Neural progenitor cell (in vitro differentiated cells): ENCODE measurements at regions not wholly inside any gene's neighbourhood (a gene's known extent, or its start where the extent isn't known, plus 50 kb on each side); places are given as distances from the start of the nearest gene placed in this dataset.

Experiments
- DNase-seq: peaks from one replicate; pipeline ENCODE4 v3.0.0-alpha.2; 2016; ENCODE audit warnings: low spot score
- H2AFZ ChIP-seq: fragments of 200-600 bp; sonication (generic); replicated peaks from 2 replicates; pipeline ENCODE4 v1.6.1; 2016; ENCODE audit warnings: antibody characterized with exemption
- H3F3A ChIP-seq: fragments of 200-600 bp; sonication (generic); 2 replicates; pipeline ENCODE4 v1.6.1; 2016; ENCODE audit warnings: antibody characterized with exemption, low read depth
- H3K27ac ChIP-seq: fragments of 200-600 bp; sonication (generic); 2 replicates; pipeline ENCODE4 v1.5.1; 2016; ENCODE audit warnings: mild to moderate bottlenecking
- H3K27me3 ChIP-seq: fragments of 200-600 bp; sonication (generic); 2 replicates; pipeline ENCODE4 v1.6.1; 2016; ENCODE audit warnings: mild to moderate bottlenecking, moderate library complexity
- H3K36me3 ChIP-seq: fragments of 200-600 bp; sonication (generic); 2 replicates; pipeline ENCODE4 v1.5.1; 2016
- H3K4me1 ChIP-seq: fragments of 200-600 bp; sonication (generic); 2 replicates; pipeline ENCODE4 v1.6.1; 2016; ENCODE audit warnings: mixed run types
- H3K4me2 ChIP-seq: fragments of 200-600 bp; sonication (generic); 2 replicates; pipeline ENCODE4 v1.6.1; 2016
- H3K4me3 ChIP-seq: fragments of 200-600 bp; sonication (generic); 2 replicates; pipeline ENCODE4 v1.5.1; 2016
- H3K79me2 ChIP-seq: fragments of 200-600 bp; sonication (generic); 2 replicates; pipeline ENCODE4 v1.6.1; 2016; ENCODE audit warnings: low read depth
- H3K9ac ChIP-seq: fragments of 200-600 bp; sonication (generic); 2 replicates; pipeline ENCODE4 v1.6.1; 2016
- H3K9me3 ChIP-seq: fragments of 200-600 bp; sonication (generic); 2 replicates; pipeline ENCODE4 v1.5.1; 2016; ENCODE audit warnings: low read depth
- H4K20me1 ChIP-seq: fragments of 200-600 bp; sonication (generic); 2 replicates; pipeline ENCODE4 v1.6.1; 2016; ENCODE audit warnings: low read depth
- H3K27ac Mint-ChIP-seq: 3 replicates; pipeline ENCODE4 v1.8.0; 2021; ENCODE audit warnings: mixed read lengths
- H3K27me3 Mint-ChIP-seq: 2 replicates; pipeline ENCODE4 v1.8.0; 2022; ENCODE audit warnings: low read depth, mild to moderate bottlenecking, inconsistent platforms, moderate library complexity, mixed read lengths; ENCODE audit not compliant: insufficient read depth
- H3K36me3 Mint-ChIP-seq: 3 replicates; pipeline ENCODE4 v1.8.0; 2021; ENCODE audit warnings: mixed read lengths
- H3K4me1 Mint-ChIP-seq: 3 replicates; pipeline ENCODE4 v1.8.0; 2021; ENCODE audit warnings: mixed read lengths
- H3K4me3 Mint-ChIP-seq: 3 replicates; pipeline ENCODE4 v1.8.0; 2021; ENCODE audit warnings: mild to moderate bottlenecking, moderate library complexity, mixed read lengths
- H3K9me3 Mint-ChIP-seq: 3 replicates; pipeline ENCODE4 v1.8.0; 2020; ENCODE audit warnings: mixed read lengths
- CTCF ChIP-seq: fragments of 200-600 bp; sonication (generic); IDR thresholded peaks from 2 replicates; pipeline ENCODE4 v1.5.1; 2017; ENCODE audit warnings: antibody characterized with exemption, mild to moderate bottlenecking
- EZH2 ChIP-seq: fragments of 200-600 bp; sonication (generic); IDR thresholded peaks from 2 replicates; pipeline ENCODE4 v1.6.1; 2017; ENCODE audit warnings: antibody characterized with exemption, mild to moderate bottlenecking, moderate library complexity
- EZH2phosphoT487 ChIP-seq: fragments of 200-600 bp; sonication (generic); IDR thresholded peaks from 2 replicates; pipeline ENCODE4 v1.6.1; 2017; ENCODE audit warnings: antibody characterized with exemption

- Histone ChIP-seq H3K27ac (no peak overlapping the region), H2AFZ (no peak overlapping the region), H4K20me1 (no peaks in the 10 kb centered on the region), H3K4me3 (no peak overlapping the region), H3K4me1 (peaks cover 5% of the 10 kb centered on the region), H3K27me3 (no peaks in the 10 kb centered on the region), H3K36me3 (no peaks in the 10 kb centered on the region), H3K4me2 (no peak overlapping the region), H3K9me3 (no peaks in the 10 kb centered on the region), H3K79me2 (no peaks in the 10 kb centered on the region), H3K9ac (no peak overlapping the region), H3F3A (no peaks in the 10 kb centered on the region)
- Mint-ChIP-seq H3K27me3 (peaks cover 10% of the 10 kb centered on the region), H3K36me3 (no peaks in the 10 kb centered on the region), H3K4me1 (peaks cover 42% of the 10 kb centered on the region), H3K4me3 (no peak overlapping the region), H3K27ac (no peak overlapping the region), H3K9me3 (no peaks in the 10 kb centered on the region)
- TF ChIP-seq EZH2: no peak
- no peak for TF ChIP-seq CTCF
- TF ChIP-seq EZH2phosphoT487: no peak
- no peak for DNase-seq
Observed at GRCh38 chr2:204365811-204366210, 179.5 kb upstream of the PARD3B start.

GRCh38 chr2:204367466-204367865, 177.8 kb upstream of the PARD3B start:
- no peaks in the 10 kb centered on the region for H3K36me3 Mint-ChIP-seq

GRCh38 chr2:204370172-204370718, 175.0 kb upstream of the PARD3B start:
- no peak overlapping the region for H3K4me2 ChIP-seq
- H3K4me3 Mint-ChIP-seq: no peak overlapping the region

More at GRCh38 chr2:204367466-204367865, 177.8 kb upstream of the PARD3B start:
- no peak overlapping the region for H3K4me3 ChIP-seq
- peaks cover 3% of the 10 kb centered on the region for H3K9me3 Mint-ChIP-seq
- no peak overlapping the region for H3K4me2 ChIP-seq
- no peak overlapping the region for H3K4me3 Mint-ChIP-seq
- H3K27ac Mint-ChIP-seq: no peak overlapping the region
- peaks cover 8% of the 10 kb centered on the region for H3K27me3 Mint-ChIP-seq
- no peaks in the 10 kb centered on the region for H3K9me3 ChIP-seq
- DNase-seq: no peak
- H2AFZ ChIP-seq: no peak overlapping the region
- H3K27me3 ChIP-seq: no peaks in the 10 kb centered on the region
- H3K9ac ChIP-seq: no peak overlapping the region
- H3K36me3 ChIP-seq: no peaks in the 10 kb centered on the region
- H3K79me2 ChIP-seq: no peaks in the 10 kb centered on the region
- TF ChIP-seq EZH2phosphoT487: no peak
- no peak for TF ChIP-seq CTCF
- TF ChIP-seq EZH2: no peak
- no peak overlapping the region for H3K27ac ChIP-seq
- no peaks in the 10 kb centered on the region for H4K20me1 ChIP-seq
- no peaks in the 10 kb centered on the region for H3F3A ChIP-seq
- H3K4me1 Mint-ChIP-seq: peaks cover 39% of the 10 kb centered on the region
- H3K4me1 ChIP-seq: peaks cover 5% of the 10 kb centered on the region

More at GRCh38 chr2:204370172-204370718, 175.0 kb upstream of the PARD3B start:
- Histone ChIP-seq H3K79me2 (no peaks in the 10 kb centered on the region), H3F3A (no peaks in the 10 kb centered on the region), H3K36me3 (no peaks in the 10 kb centered on the region), H2AFZ (peak overlapping the region; percentile 51), H4K20me1 (no peaks in the 10 kb centered on the region), H3K27me3 (no peaks in the 10 kb centered on the region), H3K9ac (no peak overlapping the region), H3K27ac (no peak overlapping the region), H3K4me3 (no peak overlapping the region), H3K4me1 (peaks cover 5% of the 10 kb centered on the region), H3K9me3 (no peaks in the 10 kb centered on the region)
- DNase-seq: no peak
- H3K4me1 Mint-ChIP-seq: peaks cover 30% of the 10 kb centered on the region
- TF ChIP-seq EZH2 (no peak), CTCF (no peak), EZH2phosphoT487 (no peak)
- H3K36me3 Mint-ChIP-seq: no peaks in the 10 kb centered on the region
- H3K27ac Mint-ChIP-seq: peak overlapping the region; percentile 27
- no peaks in the 10 kb centered on the region for H3K27me3 Mint-ChIP-seq
- peaks cover 7% of the 10 kb centered on the region for H3K9me3 Mint-ChIP-seq
